DMS 273 (cell line): ENCODE measurements at regions not wholly inside any gene's neighbourhood (a gene's known extent, or its start where the extent isn't known, plus 50 kb on each side); places are given as distances from the start of the nearest gene placed in this dataset.

Experiments
- DNase-seq: peaks from one replicate; lab custom pipeline; 2025; ENCODE audit not compliant: unreplicated experiment; lab: John Stamatoyannopoulos, UW

DNA sequence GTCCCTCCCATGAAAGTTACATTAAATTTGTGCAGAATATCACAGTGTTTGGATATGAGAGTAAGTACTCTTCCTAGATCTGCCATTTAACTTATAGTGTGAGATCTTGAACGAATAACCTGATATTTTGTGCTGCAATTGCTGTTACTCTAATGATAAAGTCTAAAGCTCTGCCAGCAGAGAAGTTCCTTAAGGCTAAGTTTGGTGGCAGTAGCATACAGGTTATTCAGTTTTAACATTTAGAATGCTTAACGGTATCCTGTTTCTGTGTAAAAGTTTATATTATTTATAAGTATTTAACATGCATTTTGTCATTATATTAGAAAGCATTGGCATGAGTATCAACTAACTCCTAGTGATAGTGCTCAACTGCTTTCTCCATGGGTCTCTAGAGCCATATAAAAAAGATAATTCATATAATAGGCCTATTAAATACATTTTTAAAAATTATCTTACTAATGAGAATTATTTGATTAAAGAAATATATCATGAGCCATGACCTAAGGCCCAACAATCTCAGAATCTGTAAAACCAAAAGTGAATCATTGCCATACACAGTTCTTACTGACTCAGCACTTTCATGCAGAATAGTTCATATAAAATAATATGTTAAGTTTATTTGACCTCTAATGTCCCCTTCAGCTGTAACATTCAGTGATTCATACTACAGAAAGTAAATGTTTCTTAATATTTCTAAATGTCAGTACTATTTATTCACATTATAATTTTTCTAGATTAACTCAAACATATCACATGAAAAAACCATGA, 1058.6 kb downstream of the TRHDE start:
- DNase-seq, result no peak

DNA sequence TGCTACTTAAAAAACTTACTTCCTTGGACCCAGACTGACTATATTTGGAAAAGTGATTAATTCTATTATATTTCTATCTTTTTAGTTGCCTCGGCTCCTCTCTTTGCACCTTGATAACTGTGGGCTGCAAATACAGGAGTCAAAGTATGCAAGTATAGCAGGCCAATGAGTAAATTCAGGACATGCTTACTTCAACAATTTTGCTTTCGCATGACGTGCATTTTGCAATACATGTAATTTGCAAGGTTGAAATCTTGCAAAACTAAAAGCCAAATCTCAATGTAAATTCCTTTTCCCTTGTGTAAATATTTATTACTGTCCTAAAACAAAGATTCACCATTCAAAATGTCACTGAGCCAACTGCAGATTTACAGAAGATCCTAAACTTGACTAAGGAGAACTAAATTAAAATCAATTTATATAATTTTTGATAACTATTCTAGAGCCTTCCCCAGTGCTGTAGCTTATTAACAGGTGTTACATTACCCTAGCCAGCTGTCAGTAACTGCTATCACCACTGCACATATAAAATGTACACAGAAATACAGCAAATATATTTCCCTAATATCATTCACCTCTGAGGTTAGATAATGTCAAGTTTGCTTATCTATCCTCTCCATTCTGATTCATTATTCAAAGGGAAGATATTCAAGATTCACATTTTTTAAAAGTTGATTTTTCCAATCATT, 1069.5 kb downstream of the TRHDE start:
- no peak for DNase-seq

DNA sequence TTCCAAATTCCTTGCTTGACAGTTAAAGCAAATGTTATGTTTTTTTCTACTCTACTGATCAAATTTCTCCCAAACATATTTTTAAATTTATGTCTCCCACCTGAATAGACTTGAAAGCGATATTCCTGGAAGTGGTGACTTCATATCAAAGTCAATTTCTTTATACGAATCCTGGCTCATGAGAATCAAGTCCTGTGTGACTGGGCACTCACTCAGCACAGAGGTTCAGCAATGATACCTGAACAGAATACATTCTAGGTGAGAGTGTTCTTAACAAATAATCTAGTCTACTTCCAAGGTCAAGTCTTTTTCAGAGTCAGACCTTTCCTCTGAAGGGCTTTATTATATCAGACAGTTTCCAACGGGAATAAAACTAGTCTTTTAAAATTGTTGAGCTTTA, 1070.6 kb downstream of the TRHDE start:
- DNase-seq, result no peak

DNA sequence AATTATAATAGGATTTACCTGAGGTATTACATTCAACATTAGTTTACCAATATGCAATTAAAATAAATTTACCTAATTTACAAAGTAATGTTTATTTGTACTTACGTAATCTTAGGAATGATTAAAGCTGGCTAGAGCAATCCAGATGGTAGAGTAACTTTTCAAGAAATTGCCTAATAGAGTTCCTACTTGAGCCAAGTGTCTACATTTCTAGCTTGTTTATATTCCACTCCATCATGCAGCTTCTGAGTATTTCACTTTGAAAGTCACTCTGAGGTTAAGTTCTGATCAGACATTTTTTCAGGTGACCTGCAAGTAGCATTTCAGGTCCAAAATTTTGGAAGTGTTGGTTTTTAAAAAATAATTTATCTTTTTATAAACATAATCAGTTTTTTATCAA, 1080.7 kb downstream of the TRHDE start:
- DNase-seq, result no peak

DNA sequence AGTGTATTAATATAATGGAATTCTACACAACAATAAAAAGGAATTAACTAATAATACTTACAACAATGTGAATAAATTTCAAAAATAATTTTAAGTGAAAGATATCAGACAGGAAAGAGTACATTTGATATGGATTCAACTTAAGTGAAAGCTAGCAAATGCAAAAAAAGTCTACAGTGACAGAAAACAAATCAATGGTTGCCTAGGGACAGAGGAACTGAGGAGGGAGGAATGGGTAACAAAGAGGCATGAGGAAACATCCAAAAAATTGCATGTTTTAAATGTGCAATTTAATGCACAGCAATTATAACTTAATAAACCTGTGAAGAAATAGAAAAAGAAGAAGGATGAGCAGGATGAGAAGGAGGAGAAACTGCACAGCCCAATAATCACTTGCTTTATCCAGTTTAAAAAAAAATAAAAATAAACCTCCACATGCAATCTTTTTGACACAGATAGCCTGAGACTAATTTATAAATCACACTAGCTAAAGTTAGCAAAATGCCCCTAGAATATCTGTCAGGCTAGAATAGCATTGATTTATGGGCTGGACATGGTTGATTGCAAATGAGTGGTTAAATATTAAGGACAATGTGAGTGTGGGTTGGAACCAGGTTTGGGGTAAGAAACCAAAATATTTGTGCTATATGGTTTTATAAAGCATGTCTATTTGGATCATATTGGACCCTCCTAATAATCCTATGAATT, 1089.1 kb downstream of the TRHDE start:
- DNase-seq, result no peak

DNA sequence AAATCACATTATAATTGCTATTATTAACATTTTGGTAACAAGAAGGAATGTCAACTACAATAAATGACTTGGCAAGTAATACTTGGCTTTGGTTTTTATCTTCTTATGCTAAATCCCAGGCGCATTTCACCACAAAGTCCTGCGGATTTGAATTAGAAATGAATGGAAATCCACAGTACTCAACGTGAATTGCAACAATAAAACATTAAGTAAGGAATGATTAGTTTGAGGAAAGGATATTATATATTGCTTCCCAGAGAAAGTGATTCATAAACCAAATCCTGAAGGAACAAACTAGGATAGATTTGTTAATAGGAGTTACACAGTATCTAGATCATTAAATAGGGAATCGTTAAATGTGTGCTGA, 1089.7 kb downstream of the TRHDE start:
- no peak for DNase-seq

DNA sequence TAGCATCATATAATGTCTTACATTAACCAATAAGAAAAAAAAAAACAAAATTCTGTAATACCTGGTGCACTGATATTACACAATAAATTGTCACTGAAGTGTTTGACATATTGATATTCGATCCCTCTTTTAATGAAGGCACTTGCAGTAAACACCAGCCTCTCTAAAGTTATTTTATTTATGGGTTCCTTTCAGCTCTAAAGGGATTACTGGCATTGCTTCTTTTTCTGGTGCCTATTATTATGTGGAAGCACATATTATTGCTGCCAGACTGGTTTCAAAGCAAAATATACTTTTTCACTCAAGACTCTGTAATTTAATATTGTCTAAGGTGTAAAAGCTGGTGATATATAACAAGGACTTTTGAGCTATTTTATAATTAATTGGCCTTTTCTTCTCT, 1090.5 kb downstream of the TRHDE start:
- DNase-seq, result no peak

DNA sequence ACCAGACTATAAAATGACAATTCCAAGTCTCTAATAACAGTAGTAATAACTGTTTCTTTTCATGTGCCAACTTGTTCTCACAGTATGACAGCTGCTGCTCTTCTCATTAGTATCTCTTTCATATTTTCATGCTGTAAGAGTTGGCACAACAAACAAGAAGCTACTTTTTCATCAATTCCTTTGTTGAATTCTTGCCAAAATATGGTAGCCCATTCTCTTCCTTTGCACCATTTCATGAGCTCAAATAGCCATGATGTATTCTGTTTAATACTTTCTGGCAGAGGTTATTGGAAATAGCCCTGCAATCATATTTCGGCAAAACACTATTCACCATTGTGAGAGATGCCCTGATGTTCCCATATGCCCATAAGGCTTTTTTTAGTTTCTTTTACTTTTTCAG, 1100.7 kb downstream of the TRHDE start:
- no peak for DNase-seq

DNA sequence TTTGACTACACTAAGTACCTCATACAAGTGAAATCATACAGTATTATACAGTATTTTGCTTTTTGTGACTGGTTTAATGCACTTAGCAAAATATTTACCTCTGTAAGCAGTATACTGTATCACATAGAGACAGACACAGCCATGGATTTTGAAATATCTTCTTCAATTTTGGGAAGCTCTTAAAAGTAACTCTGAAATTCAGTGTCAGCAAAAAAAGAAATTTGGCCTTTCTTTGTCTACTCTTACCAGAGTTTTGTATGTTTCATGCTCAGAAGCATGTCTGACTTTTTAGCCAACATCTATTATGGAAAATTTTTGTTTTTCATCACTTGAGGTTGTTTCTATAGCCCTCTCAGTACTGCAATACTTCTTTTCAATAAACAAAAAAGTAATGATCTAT, 1102.2 kb downstream of the TRHDE start:
- DNase-seq, result no peak

DNA sequence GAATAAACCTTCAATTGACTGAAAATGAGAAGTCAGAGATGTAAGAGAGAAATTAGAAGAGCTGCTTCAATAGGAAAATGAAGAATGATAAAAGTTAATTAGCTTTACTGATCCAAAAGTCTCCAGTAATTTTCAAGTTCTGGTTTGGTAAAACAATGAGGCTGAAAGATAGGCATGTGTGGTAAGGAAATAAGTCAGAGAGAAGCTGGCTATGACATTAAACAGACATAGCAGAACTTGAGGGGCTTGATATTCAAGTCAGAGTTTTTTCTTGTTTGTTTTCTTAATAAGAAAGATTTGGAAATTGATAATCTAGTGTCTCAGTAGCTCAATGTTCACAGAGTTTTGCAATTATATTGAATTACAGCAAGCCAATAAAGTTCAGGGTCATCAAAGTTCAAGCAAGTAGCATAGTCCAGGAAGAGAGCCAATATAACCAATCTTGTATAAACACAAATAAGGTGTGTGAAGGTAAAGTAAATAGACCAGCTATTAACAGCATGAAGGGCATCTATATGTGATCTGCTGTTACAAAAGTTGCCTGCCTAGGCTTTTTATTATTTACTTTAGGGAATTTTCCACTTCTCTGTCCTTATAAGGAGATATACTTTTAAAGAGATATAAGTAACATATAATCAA, 1111.5 kb downstream of the TRHDE start:
- no peak for DNase-seq

DNA sequence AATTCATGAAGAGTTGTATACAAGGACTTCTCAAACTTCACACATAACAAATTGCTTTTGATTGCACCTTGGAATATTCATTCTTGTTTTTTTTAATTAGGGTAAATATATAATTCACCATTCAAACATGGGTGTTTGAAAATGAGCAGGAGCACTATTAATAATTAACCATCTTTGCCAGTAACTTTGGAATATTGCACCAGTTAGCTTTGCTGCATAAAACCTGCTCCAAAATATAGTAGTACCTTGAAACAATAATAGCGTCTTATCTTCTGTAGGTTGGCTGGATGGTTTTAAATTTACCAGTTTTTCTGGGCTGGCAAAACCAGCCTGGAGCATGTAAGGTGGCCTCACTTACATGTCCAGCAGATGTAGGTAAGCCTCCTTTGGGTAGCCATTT, 1112.4 kb downstream of the TRHDE start:
- no peak for DNase-seq

DNA sequence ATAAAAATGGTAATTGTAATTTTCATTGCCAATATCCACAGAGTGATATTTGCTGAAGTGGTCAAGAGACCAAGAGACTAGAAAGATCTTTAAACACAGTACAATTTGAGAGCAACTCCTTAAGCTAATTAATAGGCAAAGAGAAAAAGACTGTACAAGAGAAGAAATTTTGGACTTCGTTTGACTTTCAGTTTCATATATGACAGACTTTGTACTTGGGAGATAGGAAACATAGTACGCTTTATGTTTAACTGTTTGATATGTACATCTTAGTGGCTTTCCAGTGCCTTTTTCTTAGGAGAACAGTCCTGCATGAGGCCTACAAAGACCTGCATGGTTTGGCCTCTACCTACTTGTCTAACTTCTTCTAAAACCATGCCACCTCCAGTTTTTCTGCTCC, 1118.1 kb downstream of the TRHDE start:
- DNase-seq, result no peak

DNA sequence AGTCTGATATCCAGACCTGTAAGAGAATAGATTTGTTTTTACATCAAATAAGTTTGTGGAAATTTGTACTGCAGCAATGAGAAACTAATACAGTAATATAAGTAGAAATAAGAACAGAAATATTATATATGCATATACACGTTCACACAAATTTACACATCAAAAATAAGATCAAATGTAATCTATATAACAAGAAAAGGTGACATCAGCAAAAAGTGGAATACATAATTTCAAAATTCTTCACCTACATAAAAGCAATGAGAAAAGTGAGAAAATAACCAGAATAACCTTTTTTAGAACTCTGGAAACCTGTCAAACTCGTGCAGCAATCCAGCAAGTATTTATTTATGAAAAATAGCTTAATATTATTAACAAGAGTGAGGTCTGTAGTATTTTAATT, 1124.6 kb upstream of the ATXN7L3B start:
- DNase-seq, result no peak

DNA sequence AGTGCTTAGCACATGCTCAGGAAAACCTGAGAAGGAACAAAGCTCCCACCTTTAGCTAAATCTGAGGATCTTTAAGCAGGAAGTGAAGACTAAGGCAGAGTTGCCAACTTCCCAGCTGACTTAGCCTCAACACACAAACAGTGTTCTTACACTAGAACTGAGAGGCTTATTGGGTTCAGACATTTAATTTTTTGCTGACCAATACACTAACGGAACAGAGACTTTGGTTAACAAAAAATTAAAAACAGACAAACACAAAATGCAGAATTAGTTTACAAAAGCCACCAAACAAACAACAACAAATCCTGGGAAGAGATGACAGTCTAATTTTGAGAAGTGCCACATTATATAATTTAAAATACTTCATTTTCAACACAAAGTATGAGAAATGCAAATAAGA, 1123.7 kb upstream of the ATXN7L3B start:
- no peak for DNase-seq

DNA sequence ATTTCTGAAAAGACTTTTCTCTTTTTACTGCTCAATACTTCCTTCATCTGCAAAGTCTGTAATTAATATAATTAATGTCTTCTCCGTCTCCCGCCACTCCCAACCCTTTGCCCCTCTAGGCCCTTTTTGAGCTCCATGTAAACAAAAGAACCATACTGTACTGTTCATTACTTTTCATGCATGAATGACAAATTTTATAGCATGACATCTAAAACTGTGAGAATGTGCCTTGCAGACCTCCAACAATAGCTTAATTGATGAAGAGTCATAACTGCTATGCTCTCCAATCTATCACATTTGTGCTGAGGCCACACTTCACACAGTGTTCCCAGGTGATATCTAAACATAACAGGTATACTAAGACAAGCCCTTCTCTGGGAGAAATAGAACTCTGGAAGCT, 1122.7 kb upstream of the ATXN7L3B start:
- no peak for DNase-seq

DNA sequence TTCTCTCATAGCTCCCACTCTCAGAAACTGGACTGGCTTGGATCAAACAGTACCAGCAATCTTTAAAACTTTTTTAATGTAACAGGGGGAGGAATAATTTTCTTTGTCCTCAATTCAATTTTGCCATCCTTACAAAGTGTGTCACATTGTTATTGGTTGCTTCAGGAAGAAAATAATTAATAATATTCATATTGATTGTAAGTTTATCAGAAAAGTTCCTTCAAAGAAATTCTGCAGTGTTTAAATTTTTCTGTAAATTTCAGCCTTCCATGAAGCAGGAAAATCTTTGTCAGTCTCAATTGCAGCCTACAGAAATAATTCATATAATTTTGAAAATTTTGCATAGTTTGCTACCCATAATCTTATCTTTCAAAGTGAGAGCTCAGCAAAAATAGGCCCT, 1119.1 kb upstream of the ATXN7L3B start:
- DNase-seq, result no peak

DNA sequence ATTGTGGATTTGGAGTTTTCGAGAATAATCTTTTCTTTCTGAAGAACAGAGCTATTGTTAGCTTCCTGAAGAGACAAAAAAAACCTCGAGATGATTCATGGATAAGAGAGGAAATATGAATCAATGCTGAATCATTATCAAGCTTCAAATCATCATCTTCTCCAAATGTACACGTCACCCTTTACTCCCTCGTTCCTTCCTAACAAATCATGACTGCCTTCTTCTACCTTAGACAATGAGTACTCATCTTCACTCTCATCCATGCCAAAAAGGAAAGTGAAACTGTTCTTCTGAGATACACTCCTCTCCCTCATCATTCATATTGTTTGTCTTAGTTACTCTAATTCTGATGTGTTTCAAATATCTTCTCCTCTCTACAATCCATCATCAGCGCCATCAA, 1115.8 kb upstream of the ATXN7L3B start:
- DNase-seq, result no peak

DNA sequence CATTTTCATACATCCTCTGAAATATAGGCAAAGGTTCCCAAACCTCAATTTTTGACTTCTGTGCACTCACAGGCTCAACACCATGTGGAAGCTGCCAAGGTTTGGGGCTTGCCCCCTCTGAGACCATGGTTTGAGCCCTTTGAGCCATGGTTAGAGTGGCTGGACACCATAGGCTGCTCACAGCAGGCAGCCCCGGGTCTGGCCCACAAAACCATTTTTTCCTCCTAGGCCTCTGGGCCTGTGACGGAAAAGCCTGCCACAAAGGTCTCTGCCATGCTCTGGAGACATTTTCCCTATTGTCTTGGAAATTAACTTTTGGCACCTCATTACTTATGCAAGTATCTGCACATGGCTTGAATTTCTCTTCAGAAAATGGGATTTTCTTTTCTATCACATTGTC, 1113.2 kb upstream of the ATXN7L3B start:
- DNase-seq, result no peak

DNA sequence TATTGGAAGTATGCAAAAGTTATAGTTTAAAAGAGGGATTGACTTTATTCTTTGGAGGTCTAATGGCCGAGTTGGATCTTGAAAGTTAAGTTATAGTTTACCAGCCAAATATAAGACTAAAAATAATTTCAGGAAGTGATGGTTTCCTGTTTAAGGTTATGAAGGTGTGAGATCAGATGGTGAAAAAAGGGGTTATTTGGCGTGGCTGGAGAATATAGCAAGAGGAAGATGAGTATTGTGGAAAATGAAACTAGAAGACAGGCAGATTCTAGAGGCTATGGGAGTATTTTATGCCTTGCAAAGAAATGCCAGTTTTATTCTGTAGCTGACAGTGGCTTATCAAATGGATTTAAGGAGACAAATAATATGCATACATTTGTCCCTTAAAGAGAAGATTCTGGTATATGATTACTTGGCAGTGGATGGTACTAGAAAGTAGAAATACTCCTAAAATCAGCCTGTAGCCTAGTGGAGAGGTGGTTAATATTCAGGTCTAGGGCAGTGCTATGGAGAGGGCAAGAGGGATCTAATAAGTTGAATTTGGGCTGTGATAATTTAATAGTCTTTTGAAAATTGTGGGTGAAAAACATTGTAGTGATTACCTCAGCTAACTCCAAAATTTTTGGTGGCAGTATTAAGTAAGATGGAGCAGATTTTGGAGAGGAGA, 1091.8 kb upstream of the ATXN7L3B start:
- no peak for DNase-seq

DNA sequence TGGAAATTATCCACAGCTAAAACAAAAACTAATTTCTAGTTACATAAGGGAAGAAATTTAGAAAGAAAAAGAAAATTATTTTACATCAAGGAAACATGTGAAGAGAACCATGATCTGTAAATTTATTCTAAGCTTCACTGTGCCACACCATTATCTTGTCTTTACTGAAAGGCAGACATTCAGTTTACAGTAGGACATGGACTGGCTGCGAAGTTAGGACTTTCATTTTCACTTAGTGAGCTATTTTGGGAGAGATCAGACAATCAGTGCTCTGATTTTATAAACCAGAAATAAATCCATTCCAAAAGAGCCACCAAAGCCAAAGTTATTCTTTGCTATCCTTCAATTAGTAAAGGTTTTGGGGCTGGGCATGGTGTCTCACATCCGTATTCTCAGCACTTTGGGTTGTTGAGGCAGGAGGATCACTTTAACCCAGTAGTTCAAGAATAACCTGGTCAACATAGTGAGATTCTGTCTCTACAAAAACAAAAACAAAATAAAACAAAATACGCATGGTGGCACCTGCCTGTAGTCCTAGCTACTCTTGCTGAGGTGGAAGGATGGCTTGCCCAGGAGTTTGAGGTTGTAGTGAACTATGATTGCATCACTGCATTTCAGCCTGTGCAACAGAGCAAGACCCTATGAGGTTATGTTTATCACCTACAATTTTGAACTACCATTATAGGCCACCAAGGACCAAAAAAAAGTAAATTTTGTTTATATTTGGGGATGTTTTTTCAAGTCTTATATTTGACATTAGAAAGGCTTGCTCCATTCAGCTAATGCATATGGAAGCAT, 1084.8 kb upstream of the ATXN7L3B start:
- DNase-seq, result no peak

DNA sequence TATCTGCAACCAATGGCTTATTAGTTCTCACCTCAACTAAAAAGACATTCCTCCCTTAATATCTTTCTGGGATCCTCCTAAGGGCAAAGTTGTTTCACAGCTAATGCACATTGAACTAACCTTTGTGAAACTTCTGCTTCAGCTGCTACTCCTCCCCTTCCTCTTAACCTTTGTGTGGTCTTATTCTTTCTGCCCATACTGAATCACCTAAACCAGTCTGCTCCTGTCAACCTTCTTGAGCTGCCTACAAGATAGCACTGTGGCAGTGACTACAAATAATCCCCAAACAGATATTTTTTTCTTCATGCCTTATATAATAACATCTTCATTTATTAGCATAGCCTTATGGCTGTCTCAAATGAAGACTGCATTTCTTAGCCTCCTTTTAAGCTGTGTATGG, 1077.4 kb upstream of the ATXN7L3B start:
- no peak for DNase-seq
